Retinal pigment epithelial cell (primary cell): ENCODE measurements at regions not wholly inside any gene's neighbourhood (a gene's known extent, or its start where the extent isn't known, plus 50 kb on each side); places are given as distances from the start of the nearest gene placed in this dataset.

Experiments used
- DNase-seq: peaks from one replicate; pipeline ENCODE4 v3.0.0-alpha.2; 2010; ENCODE audit warnings: low read depth
- H3K4me3 ChIP-seq: 2 replicates; pipeline ENCODE4 v1.5.1; 2011; ENCODE audit warnings: mild to moderate bottlenecking, low read length, control low read depth, moderate library complexity
- TF ChIP-seq, protein P1 (sequence below): conservative IDR thresholded peaks from 2 replicates; pipeline ENCODE4 v1.5.1; 2011; ENCODE audit warnings: low read depth, low read length, control low read depth, inconsistent platforms

DNA sequence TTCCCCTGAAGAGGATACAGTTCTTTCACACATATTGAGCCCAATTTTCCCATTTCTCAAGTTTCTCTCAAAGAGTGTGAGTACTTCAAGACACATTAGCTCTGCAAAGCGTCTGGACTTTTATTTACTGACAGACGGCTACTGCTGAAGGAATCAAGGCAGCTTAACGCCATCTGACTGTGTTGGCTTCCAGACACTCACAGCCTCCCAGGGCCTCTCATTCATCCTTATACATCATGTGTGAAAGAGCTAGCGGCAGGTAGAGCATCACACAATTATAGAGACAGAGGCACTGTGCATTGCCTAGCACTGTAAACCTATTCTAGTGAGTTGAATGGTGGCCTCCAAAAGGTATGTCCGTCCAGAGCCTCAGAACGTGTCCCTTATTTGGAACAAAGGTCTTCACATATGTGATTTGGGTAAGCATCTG is 284.1 kb upstream of the STT3B start:
- no peak for DNase-seq
- H3K4me3 ChIP-seq, result no peak overlapping the region
- TF ChIP-seq, protein P1, sequence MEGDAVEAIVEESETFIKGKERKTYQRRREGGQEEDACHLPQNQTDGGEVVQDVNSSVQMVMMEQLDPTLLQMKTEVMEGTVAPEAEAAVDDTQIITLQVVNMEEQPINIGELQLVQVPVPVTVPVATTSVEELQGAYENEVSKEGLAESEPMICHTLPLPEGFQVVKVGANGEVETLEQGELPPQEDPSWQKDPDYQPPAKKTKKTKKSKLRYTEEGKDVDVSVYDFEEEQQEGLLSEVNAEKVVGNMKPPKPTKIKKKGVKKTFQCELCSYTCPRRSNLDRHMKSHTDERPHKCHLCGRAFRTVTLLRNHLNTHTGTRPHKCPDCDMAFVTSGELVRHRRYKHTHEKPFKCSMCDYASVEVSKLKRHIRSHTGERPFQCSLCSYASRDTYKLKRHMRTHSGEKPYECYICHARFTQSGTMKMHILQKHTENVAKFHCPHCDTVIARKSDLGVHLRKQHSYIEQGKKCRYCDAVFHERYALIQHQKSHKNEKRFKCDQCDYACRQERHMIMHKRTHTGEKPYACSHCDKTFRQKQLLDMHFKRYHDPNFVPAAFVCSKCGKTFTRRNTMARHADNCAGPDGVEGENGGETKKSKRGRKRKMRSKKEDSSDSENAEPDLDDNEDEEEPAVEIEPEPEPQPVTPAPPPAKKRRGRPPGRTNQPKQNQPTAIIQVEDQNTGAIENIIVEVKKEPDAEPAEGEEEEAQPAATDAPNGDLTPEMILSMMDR, result no peak

DNA sequence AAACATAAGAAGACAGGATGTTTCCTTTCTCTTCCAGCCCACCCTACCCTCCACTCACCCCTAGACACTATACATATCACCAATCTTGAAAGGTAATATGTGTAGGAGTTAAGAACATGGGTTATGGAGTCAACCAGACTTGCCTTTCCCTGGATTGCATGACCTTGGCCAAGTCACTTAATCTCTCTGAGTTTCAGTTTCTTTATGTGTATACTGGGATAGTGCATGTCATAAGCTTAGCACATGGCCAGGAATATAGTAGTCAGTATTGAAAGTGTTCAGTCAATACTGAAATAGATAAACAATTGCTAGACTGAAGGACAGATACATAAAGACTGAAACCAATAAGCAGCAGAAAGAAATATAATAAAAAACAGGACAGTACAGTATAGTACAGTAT is 283.2 kb upstream of the STT3B start:
- TF ChIP-seq, protein P1, result no peak
- no peak overlapping the region for H3K4me3 ChIP-seq
- DNase-seq, result no peak

DNA sequence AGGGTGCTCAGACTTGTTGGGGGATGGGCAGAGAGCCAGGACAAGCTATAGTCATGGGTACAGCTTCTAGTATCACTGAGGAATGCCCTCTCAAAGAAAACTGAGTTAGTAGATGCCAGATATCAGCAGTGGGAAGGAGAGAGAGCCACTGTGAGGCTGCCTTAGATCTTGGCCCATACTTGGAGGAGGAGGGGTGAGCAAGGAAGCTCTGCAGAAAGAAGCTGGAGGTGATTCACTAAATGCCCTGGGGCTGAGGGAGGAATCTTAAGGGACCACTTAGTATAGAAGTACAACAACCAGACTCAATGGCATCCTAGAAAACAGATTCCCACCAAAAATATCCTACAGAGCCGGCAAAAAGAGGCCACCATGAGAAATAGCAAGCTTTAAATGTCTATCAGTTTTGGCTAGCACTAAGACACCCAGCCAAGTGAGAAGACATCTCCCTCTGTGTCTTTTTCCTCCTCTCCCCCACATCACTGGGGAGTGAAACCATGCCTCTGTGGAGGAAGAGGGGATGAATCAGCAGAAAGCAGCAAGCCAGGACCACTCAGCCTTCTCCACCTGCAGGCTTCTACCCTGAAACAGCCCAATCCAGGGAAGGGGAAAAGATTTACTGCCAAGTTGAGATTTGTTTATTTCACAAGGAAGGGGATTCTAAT is 282.5 kb upstream of the STT3B start:
- TF ChIP-seq, protein P1, result no peak
- no peak for DNase-seq
- H3K4me3 ChIP-seq, result no peak overlapping the region

DNA sequence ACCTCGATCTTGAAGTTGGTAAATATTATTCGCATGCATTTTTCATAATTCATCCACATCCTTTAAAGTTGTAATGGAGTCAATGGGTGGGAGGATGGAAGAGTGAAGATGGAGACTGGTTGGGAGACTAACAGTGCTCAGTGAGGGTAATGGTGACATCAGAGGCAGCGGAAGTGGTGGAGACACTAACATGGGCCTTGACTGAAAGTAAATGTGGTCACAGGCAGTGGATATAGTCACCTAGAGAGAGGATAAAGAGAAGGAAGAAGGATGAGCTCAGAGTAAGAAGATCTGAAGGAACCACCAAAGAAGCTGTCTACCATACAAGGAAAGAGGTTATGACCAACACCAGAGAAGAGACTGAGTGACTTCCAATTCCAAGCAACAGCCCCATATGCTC is 281.6 kb upstream of the STT3B start:
- no peak overlapping the region for H3K4me3 ChIP-seq
- TF ChIP-seq, protein P1, result no peak
- DNase-seq, result no peak

DNA sequence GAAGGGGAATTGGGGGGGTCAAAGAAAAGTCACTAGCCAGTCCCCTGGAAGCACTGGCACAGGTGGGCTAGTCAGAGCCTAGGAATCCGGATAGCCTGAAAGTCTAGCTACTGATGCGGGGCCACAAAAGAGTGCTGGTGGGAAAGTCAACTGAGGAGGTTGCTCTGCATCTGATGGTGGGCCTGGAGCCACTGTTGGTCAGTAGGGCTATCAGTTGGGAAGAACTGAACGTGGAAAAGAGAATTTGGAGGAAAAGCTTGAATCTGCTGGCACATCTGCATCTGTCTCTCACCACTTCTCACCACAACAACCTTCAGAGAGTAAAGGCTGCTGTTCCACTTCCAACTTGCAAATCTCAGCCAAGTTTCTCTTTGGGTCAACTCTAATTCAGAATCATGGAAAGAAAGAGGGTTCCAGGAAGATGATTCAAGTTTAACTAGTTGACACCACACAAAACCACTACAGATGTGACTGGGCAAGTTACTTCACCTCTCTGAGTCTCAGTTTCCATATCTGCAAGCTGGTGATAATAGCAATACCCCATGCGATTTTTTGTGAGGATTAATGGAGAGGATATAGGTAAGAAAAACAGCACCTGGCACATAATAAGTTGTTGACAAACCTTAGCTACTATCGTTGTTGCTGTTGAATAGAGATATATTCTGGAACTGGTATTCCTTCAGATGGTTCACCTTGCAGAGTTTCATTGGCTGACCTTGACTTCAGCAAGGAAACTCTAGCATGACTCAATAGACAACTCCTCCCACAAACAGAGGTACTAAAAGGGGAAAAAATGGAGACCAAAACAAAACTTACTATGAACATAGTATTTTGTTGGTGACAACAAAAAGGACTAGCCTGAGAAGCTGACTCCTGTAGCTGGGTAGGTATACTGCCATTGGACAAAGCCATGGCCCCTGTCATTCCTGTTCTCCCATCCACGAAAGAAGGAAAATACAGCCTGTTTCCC is 280.2 kb upstream of the STT3B start:
- DNase-seq, result no peak
- H3K4me3 ChIP-seq, result no peak overlapping the region
- TF ChIP-seq, protein P1, result no peak

DNA sequence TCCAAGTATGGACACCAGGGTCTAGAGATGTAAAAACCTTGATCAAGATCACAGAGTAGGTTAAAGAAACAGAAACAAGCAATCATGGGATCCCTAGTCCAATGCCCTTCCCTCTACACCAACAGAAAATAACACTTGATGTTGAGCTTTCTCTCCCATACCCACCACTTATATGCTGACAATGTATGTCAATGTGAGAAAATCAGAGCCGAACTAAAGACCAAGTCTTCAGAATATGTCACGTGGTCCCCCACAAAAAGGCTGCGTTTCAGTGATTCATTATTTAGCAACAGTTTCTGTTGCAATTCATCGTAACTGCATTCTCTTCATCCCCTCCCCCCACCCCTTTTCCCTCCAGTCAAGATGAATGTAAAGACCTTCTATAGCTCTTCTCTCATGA is 278.9 kb upstream of the STT3B start:
- TF ChIP-seq, protein P1, result no peak
- H3K4me3 ChIP-seq, result no peak overlapping the region
- DNase-seq, result no peak
